NCI-H82 treated with DMSO at 0.1 percent for 48 hours (cell line): ENCODE measurements at regions not wholly inside any gene's neighbourhood (a gene's known extent, or its start where the extent isn't known, plus 50 kb on each side); places are given as distances from the start of the nearest gene placed in this dataset.
"Not testable (repeated sequence)": the region's sequence is repeated elsewhere in the genome, so short reads cannot be mapped to it uniquely, and the experiment has no call there.

ENCODE experiments used
- DNase-seq: peaks from one replicate; lab custom pipeline; 2025; ENCODE audit not compliant: unreplicated experiment; lab: John Stamatoyannopoulos, UW

- DNase-seq, result no peak
These were observed 235.0 kb downstream of the PTGER3 start for GRCh38 chr1:70812442-70813109.

- no peak for DNase-seq
These were observed 229.2 kb downstream of the PTGER3 start for GRCh38 chr1:70818401-70818800.

- DNase-seq, result no peak
These were observed 228.4 kb downstream of the PTGER3 start for GRCh38 chr1:70819231-70819630.

GRCh38 chr1:70819785-70820184, 227.8 kb downstream of the PTGER3 start:
- DNase-seq, result no peak

- DNase-seq, result no peak
These were observed 227.2 kb downstream of the PTGER3 start for GRCh38 chr1:70820396-70820795.

- no peak for DNase-seq
These were observed 226.6 kb downstream of the PTGER3 start for GRCh38 chr1:70820995-70821394.

- no peak for DNase-seq
These were observed 221.2 kb downstream of the PTGER3 start for GRCh38 chr1:70826428-70826827.

GRCh38 chr1:70827030-70827429, 220.6 kb downstream of the PTGER3 start:
- DNase-seq, result no peak

- no peak for DNase-seq
These were observed 219.4 kb downstream of the PTGER3 start for GRCh38 chr1:70828177-70828576.

- not testable (repeated sequence) for DNase-seq
These were observed 213.3 kb downstream of the PTGER3 start for GRCh38 chr1:70834365-70834764.

- DNase-seq, result no peak
These were observed 211.2 kb downstream of the PTGER3 start for GRCh38 chr1:70836456-70836855.

GRCh38 chr1:70840260-70840953, 207.2 kb downstream of the PTGER3 start:
- no peak for DNase-seq

- no peak for DNase-seq
These were observed 205.1 kb downstream of the PTGER3 start for GRCh38 chr1:70842562-70842961.

GRCh38 chr1:70843452-70843851, 204.2 kb downstream of the PTGER3 start:
- DNase-seq, result no peak

GRCh38 chr1:70847013-70847412, 200.6 kb downstream of the PTGER3 start:
- DNase-seq, result no peak

GRCh38 chr1:70855203-70855602, 192.4 kb downstream of the PTGER3 start:
- no peak for DNase-seq

- DNase-seq, result no peak
These were observed 191.4 kb downstream of the PTGER3 start for GRCh38 chr1:70856201-70856600.

GRCh38 chr1:70863239-70863638, 184.4 kb downstream of the PTGER3 start:
- no peak for DNase-seq

GRCh38 chr1:70864302-70864701, 183.3 kb downstream of the PTGER3 start:
- DNase-seq, result no peak

GRCh38 chr1:70866542-70867264, 180.9 kb downstream of the PTGER3 start:
- DNase-seq, result no peak

GRCh38 chr1:70871790-70872189, 175.8 kb downstream of the PTGER3 start:
- no peak for DNase-seq

- DNase-seq, result no peak
These were observed 173.6 kb downstream of the PTGER3 start for GRCh38 chr1:70874063-70874462.
